PC-3 (cell line): ENCODE measurements at regions not wholly inside any gene's neighbourhood (a gene's known extent, or its start where the extent isn't known, plus 50 kb on each side); places are given as distances from the start of the nearest gene placed in this dataset.

Experiments
- EZH2 ChIP-seq: fragments of 300-600 bp; sonication (generic); IDR thresholded peaks from one replicate; pipeline ENCODE4 v1.6.1; 2017; ENCODE audit warnings: antibody characterized with exemption, mild to moderate bottlenecking, low read length; ENCODE audit not compliant: unreplicated experiment
- EZH2phosphoT487 ChIP-seq: fragments of 300-600 bp; sonication (generic); IDR thresholded peaks from 2 replicates; pipeline ENCODE4 v1.6.1; 2018; ENCODE audit warnings: mild to moderate bottlenecking, antibody characterized with exemption, low read length, borderline replicate concordance
- TF ChIP-seq, protein P1 (sequence below): fragments of 300-600 bp; sonication (generic); conservative IDR thresholded peaks from 2 replicates; pipeline ENCODE4 v1.5.1; 2017; ENCODE audit warnings: antibody characterized with exemption, low read depth, mild to moderate bottlenecking, low read length

- TF ChIP-seq EZH2: no peak
- TF ChIP-seq, protein P1, sequence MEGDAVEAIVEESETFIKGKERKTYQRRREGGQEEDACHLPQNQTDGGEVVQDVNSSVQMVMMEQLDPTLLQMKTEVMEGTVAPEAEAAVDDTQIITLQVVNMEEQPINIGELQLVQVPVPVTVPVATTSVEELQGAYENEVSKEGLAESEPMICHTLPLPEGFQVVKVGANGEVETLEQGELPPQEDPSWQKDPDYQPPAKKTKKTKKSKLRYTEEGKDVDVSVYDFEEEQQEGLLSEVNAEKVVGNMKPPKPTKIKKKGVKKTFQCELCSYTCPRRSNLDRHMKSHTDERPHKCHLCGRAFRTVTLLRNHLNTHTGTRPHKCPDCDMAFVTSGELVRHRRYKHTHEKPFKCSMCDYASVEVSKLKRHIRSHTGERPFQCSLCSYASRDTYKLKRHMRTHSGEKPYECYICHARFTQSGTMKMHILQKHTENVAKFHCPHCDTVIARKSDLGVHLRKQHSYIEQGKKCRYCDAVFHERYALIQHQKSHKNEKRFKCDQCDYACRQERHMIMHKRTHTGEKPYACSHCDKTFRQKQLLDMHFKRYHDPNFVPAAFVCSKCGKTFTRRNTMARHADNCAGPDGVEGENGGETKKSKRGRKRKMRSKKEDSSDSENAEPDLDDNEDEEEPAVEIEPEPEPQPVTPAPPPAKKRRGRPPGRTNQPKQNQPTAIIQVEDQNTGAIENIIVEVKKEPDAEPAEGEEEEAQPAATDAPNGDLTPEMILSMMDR: no peak
- TF ChIP-seq EZH2phosphoT487: no peak
Measured at GRCh38 chr11:131309776-131310175, 60.6 kb upstream of the NTM start.
